Ovary (tissue), 7 donors: ENCODE measurements at regions not wholly inside any gene's neighbourhood (a gene's known extent, or its start where the extent isn't known, plus 50 kb on each side); places are given as distances from the start of the nearest gene placed in this dataset.

ENCODE experiments used
- DNase-seq, 5 donors: peaks; one replicate each; pipeline ENCODE4 v3.0.0-alpha.2; 2019 to 2020
- H3K27ac ChIP-seq, 2 donors: fragments of 200-600 bp; one replicate each; pipeline versions ENCODE4 v1.5.1 to v1.8.0; 2019 to 2022
- H3K27me3 ChIP-seq: fragments of 200-600 bp; one replicate; pipeline ENCODE4 v1.8.0; 2022
- H3K36me3 ChIP-seq: fragments of 200-600 bp; sonication (generic); one replicate; pipeline ENCODE4 v1.5.1; 2019
- H3K4me1 ChIP-seq: one replicate; pipeline ENCODE4 v1.8.1; 2013; ENCODE audit warnings: mild to moderate bottlenecking, moderate library complexity; ENCODE audit not compliant: insufficient read depth
- H3K4me3 ChIP-seq: fragments of 200-600 bp; sonication (generic); one replicate; pipeline ENCODE4 v1.5.1; 2017
- H3K9me3 ChIP-seq, 2 donors: fragments of 200-600 bp in 1 of 2; sonication (generic) in 1 of 2; one replicate each; pipeline versions ENCODE4 v1.5.1 to v1.8.1; 2013 to 2019; ENCODE audit warnings: mild to moderate bottlenecking in 1 of 2, moderate library complexity in 1 of 2
- CTCF ChIP-seq, 3 donors: fragments of 450-650 bp in 2 of 3; fragments of 200-600 bp in 1 of 3; IDR thresholded peaks; one replicate each; pipeline versions ENCODE4 v1.5.1 to v1.8.0; 2016 to 2022; ENCODE audit warnings: antibody characterized with exemption in 3 of 3, mild to moderate bottlenecking in 1 of 3
- EP300 ChIP-seq: sonication (generic); formaldehyde crosslinking; IDR thresholded peaks from one replicate; pipeline ENCODE4 v1.6.1; 2017; ENCODE audit warnings: antibody characterized with exemption
- POLR2A ChIP-seq: fragments of 450-650 bp; IDR thresholded peaks from one replicate; pipeline ENCODE4 v1.6.1; 2017; ENCODE audit warnings: antibody characterized with exemption, mild to moderate bottlenecking, moderate library complexity
- WGBS, 3 donors: extraction: QIAGEN DNeasy Blood & Tissue Kit in 1 of 3; methylation state at CpG; one replicate each; pipeline versions ENCODE4 v1.1.5 to v1.1.7; 2013 to 2017; 5-methylcytosine and 5-hydroxymethylcytosine counted together
- intact Hi-C, 4 donors: fragments of 100-400 bp; cut with DNase I; formaldehyde crosslinking; loops; one replicate each; pipeline versions ENCODE4 v1.11.0 to v1.15.1; 2022 to 2023
- donor health status: DM: no; HTN: no; CAD: no; lungs with moderate emphysema.
- donor health status: DM: no; HTN: no; CAD: no.
- donor health status: Bipolar disorder and iron deficiency.
- donor health status: DM: no; HTN: no; CAD: no.
- donor health status: DM: yes; HTN: yes; CAD: no.

GRCh38 chr2:15832849-15833680, 107.3 kb upstream of the MYCN start:
- Histone ChIP-seq H3K36me3 (no peaks in the 10 kb centered on the region), H3K4me1 (no peaks in the 10 kb centered on the region), H3K27me3 (no peaks in the 10 kb centered on the region), H3K27ac (no peak overlapping the region), H3K4me3 (no peak overlapping the region), H3K9me3 (no peaks in the 10 kb centered on the region)
- WGBS, 3 donors: 89 to 92% (median 90%) methylated on average over 9 of the region's 9 CpGs
- DNase-seq: no peak
- intact Hi-C loops: no loop called here
- TF ChIP-seq POLR2A (no peak), CTCF (IDR thresholded peaks at IDR 0.05) (no peak), EP300 (no peak)

GRCh38 chr2:15833731-15834130, 106.6 kb upstream of the MYCN start:
- Histone ChIP-seq H3K4me3 (no peak overlapping the region), H3K27me3 (no peaks in the 10 kb centered on the region), H3K9me3 (no peaks in the 10 kb centered on the region), H3K27ac (no peak overlapping the region), H3K36me3 (no peaks in the 10 kb centered on the region), H3K4me1 (no peaks in the 10 kb centered on the region)
- intact Hi-C loops: no loop called here
- no peak for TF ChIP-seq POLR2A
- no peak for TF ChIP-seq EP300
- TF ChIP-seq CTCF (IDR thresholded peaks at IDR 0.05): no peak
- no peak for DNase-seq
- WGBS, 3 donors: 88 to 95% (median 92%) methylated on average over 3 of the region's 3 CpGs

DNA sequence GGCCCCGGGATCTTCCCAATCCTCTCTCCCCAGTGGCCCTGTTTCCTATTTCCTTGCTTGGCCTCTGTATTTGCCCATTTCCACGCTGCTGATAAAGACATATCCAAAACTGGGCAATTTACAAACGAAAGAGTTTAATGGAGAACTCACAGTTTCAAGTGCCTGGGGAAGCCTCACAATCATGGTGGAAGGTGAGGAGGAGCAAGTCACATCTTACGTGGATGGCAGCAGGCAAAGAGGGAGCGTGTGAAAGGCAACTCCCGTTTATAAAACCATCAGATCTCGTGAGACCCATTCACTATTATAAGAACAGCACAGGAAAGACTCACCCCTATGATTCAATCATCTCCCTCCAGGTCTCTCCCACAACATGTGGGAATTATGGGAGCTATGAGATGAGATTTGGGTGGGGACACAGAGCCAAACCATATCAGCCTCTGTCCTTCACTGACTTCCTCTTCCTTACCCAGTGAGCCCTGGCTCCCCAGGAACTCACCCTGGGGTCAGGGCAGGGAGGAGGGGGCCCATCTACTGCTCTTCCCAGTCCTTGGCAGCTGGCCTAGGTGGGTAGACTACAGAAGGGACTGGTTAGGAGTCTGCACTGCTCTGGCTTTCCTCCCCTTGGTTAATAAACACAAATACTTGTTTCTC, 105.8 kb upstream of the MYCN start:
- Histone ChIP-seq H3K9me3 (no peaks in the 10 kb centered on the region), H3K27ac (no peak overlapping the region), H3K27me3 (no peaks in the 10 kb centered on the region), H3K4me3 (no peak overlapping the region), H3K36me3 (no peaks in the 10 kb centered on the region), H3K4me1 (no peaks in the 10 kb centered on the region)
- DNase-seq: no peak
- TF ChIP-seq EP300 (no peak), POLR2A (no peak), CTCF (IDR thresholded peaks at IDR 0.05) (no peak)
- 86 to 89% (median 87%) methylated on average over 7 of the region's 7 CpGs for WGBS, 3 donors
- intact Hi-C loops: no loop called here

- Histone ChIP-seq H3K27ac (no peak overlapping the region), H3K4me1 (no peaks in the 10 kb centered on the region), H3K36me3 (no peaks in the 10 kb centered on the region), H3K27me3 (no peaks in the 10 kb centered on the region), H3K9me3 (no peaks in the 10 kb centered on the region), H3K4me3 (no peak overlapping the region)
- no peak for TF ChIP-seq EP300
- no peak for TF ChIP-seq CTCF (IDR thresholded peaks at IDR 0.05)
- TF ChIP-seq POLR2A: no peak
- 91 to 94% (median 94%) methylated on average over 9 of the region's 9 CpGs for WGBS, 3 donors
- no peak for DNase-seq
- intact Hi-C loops: no loop called here
These were observed 104.2 kb upstream of the MYCN start for GRCh38 chr2:15835991-15836688.
